ENCODE measurements at regions not wholly inside any gene's neighbourhood (a gene's known extent, or its start where the extent isn't known, plus 50 kb on each side); places are given as distances from the start of the nearest gene placed in this dataset.

GRCh38 chr7:32171248-32171647 is 101.0 kb upstream of the PDE1C start:
- DNase-seq (ENCODE audit: low read depth) = no peak

- DNase-seq (ENCODE audit: low read depth) = no peak
Measured at GRCh38 chr7:32170838-32171237, 100.6 kb upstream of the PDE1C start.

DNA sequence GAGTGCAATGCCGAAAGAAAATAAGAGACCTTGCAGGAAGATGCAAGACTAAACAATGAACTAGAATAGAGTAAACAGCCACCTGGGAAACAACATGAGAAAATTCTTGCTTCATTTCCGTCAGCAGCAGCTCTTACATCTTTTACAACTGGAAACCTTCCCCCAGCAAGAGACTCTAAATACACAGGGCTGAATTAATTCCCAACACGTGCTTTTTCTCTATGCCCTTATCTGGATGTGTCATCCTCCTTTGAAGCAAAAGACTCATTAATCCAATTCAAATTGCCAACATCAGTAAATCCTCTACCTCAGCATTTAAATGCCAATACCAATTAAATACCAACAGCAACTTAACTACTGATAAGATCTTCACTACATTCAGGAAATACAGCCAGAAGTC is 99.0 kb upstream of the PDE1C start:
- DNase-seq (ENCODE audit: low read depth) = no peak

- DNase-seq (ENCODE audit: low read depth) = no peak
Measured at GRCh38 chr7:32167815-32168214, 97.6 kb upstream of the PDE1C start.

DNA sequence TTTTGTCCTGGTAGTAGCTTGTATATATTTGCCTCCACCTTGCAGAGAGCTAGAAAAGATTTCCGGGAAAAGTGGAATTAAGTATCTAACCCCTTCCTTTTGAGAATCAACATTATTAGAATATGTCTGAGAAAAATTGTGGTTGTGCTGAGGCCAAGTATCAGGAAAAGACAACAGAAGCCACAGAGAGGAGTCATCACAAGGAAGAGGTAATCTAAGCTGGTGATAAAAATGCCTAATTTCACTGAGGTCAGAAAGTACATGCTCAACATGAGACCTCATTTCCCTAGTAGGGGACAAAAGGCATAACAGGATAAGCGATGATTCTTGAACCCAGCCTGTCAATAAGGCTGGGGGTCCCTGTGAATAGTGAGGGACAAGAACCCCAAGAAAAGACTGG is 97.0 kb upstream of the PDE1C start:
- DNase-seq (ENCODE audit: low read depth) = no peak

DNA sequence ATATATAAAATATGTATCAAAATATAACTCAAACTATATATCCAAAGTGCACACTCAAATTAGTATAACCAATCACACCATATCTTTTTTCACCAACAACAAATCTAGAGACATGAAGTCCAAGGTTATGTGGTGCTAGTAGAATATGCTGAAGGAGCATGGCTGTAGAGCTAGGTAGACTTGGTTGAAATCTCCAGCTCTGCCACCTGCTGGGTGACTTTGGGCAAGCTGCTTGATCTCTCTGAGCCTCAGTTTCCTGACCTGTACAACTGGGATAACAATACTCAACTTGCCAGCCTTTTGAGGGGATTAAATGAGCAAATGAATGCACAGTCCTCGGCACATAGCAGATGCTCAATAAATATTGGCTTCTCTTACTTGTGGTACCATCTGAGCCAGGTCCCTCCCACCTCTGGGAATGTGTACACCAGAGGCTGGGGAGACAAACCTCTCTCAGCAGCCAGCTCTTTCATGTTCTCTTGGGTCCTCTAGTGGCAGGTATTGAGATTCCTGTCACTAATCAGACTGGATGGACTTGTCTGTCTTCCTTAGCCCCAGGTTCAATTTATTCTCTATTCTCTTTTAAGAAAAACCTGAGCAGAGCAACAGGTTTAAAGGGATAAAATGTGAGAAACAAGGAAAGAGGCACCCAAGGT is 94.3 kb upstream of the PDE1C start:
- DNase-seq (ENCODE audit: low read depth) = no peak

- DNase-seq (ENCODE audit: low read depth) = no peak
Measured at GRCh38 chr7:32163896-32164295, 93.7 kb upstream of the PDE1C start.

- no peak for DNase-seq (ENCODE audit: low read depth)
Measured at GRCh38 chr7:32163141-32163806, 93.1 kb upstream of the PDE1C start.

GRCh38 chr7:32161708-32162107 is 91.5 kb upstream of the PDE1C start:
- DNase-seq (ENCODE audit: low read depth) = no peak

GRCh38 chr7:32158751-32159745 is 88.8 kb upstream of the PDE1C start:
- no peak for DNase-seq (ENCODE audit: low read depth)

DNA sequence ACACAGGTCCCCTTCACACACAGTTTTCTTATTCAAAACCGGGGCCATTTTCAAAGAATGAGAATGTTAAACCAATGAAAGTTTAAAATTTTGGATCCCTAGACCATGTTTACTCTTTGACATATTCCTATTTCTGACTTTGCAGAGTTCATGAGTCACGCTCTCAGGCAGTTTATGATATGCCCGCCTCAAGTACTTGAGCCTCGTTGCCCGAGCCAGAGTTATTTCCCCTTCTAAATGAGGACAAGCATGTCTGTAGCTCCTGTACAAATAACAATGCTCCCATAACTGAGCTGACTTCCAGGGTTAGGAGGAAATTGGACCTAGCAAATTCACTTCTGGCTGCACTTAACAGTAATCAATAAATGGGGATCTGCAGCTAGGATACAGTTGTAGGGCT is 87.9 kb upstream of the PDE1C start:
- no peak for DNase-seq (ENCODE audit: low read depth)

DNA sequence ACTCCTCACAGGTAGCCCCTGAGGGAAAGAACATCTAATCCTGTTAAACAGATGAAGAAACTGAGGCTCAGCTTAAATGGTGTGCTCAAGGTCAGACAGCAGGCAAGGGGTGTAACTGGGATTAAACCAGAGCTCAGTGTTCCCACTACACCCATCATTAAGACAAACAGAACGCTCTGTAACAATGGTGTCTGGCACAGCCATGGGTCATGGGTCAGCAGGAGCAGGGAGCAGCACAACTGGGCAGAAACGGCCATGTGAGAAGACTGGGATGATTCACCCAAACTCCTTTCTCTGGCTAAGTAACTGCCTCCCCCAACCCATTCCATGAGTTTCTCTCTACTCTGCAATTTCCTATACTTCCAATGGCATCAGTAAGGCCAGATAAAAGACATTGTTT is 85.5 kb upstream of the PDE1C start:
- no peak for DNase-seq (ENCODE audit: low read depth)

DNA sequence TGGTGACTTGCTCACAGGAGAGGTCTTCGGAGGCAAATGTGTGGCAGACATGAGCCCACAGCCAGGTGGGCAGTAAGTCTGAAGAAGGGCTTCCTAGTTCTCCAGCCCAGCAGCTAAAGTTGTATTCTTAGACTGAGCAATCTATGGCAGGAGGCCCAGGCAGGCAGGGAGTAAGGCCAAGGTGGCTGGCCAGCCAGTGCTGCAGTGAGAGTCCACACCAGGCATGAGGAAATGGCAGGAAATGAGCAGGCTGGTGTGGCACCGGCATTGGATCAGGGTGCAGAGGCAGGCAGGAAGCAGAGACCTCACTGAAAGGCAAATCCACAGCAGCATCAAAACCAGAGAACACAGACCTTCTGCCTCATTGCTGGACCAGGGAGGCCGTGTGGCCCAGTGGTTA is 84.6 kb upstream of the PDE1C start:
- DNase-seq (ENCODE audit: low read depth) = no peak

DNA sequence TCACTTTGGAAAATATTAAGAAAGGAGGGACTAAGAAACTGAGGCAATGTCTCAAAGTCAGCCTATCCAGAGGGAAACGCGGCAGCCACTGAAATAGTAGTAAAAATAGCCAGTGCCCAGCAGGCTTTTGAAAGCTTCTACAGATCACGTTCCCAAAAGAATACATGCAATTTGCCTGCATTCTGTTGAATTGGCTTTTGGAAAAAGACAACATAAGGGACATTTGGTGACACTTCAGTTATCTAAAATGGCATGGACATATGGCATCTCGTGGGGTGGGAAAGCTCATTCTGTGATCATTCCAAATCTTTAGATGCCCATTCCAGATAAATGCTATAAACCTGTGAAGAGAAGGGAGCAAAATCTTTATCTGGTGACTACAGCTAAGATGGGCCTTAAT is 82.8 kb upstream of the PDE1C start:
- no peak for DNase-seq (ENCODE audit: low read depth)

DNA sequence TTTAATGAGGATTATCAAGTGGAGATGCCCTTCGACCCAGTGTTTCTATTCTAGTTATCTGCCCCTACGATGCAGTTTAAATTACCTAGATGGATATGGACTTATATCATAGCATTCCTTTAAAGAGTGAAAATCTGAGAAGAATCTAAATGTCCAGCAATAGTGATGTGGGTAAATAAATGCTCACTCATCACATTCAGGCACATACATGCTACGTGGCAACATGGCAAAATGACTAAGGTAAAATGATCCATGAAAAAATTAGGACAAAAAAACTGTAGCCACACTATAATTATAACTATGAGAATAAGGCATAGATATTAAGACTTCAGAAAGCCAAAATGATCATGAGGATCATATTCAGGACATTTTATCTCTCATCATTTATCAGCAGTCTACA is 82.4 kb upstream of the PDE1C start:
- no peak for DNase-seq (ENCODE audit: low read depth)

DNA sequence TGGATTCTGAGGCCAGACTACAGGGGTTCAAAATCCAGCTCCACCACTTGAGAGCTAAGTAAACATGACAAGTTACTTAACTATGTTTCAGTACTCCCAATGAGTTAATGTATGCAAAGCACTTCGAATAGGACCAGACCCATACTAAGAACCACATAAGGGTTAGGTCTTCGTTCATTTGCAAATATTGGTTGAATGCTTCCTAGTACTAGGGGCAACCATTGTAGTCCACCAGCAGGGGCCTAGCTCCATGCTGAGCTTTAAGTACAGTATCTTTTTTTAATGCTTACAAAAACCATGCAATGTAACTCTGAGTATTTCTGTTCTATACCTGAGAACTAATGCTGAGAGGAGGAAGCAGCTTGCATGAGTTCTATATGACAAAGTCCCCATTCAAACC is 80.4 kb upstream of the PDE1C start:
- no peak for DNase-seq (ENCODE audit: low read depth)

DNA sequence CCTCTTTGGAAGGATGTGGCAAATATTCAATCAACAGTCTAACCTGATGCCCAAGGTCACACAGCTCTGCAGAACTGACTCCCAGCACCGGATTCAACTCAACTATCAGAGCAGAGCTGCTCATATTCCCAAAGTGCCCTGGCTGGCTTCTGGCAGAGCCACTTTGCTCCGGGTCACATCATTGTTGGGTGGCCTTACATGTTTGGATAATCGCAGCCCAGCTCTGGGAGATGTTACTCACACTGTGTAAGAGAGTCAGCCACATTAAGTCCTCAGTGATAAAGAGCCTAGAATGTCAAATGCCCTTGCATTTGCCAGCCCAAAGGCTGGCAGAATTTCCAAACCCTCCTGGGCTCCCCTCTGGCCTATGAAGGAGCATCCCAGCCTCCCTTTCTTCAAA is 79.8 kb upstream of the PDE1C start:
- DNase-seq (ENCODE audit: low read depth) = no peak

DNA sequence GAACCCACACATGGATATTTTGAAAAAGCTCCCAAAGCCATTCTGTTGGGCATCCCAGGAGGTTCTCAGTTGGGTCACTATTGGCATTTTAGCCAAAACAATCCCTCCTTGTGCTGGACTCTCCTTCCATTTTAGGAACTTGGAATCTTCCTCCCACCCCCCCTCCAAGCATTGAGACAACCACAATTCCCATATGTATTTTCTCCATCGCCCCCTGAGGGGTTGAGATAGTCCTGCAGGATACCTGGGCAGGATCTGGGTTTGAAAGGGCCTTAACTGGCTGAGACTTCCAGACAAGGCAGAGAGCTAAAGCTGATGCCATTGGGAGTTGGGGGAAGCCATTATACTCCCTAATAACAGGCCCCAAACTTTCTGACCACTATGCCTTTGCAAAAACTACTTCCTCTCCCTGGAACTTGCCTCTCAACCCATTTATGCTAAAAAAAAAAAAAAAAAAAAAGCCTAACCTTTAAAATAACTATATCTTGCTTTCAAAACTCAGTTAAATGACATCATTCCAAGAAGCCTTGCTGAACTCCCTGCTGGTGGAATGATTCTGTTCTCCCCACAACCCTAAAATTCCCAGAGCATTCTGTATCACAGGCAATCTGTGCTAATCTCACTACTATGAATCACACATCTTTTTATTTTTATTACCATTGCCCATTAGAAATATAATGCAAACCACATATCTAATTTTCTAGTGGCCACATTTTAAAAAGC is 77.5 kb upstream of the PDE1C start:
- no peak for DNase-seq (ENCODE audit: low read depth)

- no peak for DNase-seq (ENCODE audit: low read depth)
Measured at GRCh38 chr7:32145911-32146310, 75.7 kb upstream of the PDE1C start.

- no peak for DNase-seq (ENCODE audit: low read depth)
Measured at GRCh38 chr7:32144676-32145075, 74.5 kb upstream of the PDE1C start.

- DNase-seq (ENCODE audit: low read depth) = no peak
Measured at GRCh38 chr7:32143301-32143700, 73.1 kb upstream of the PDE1C start.

DNA sequence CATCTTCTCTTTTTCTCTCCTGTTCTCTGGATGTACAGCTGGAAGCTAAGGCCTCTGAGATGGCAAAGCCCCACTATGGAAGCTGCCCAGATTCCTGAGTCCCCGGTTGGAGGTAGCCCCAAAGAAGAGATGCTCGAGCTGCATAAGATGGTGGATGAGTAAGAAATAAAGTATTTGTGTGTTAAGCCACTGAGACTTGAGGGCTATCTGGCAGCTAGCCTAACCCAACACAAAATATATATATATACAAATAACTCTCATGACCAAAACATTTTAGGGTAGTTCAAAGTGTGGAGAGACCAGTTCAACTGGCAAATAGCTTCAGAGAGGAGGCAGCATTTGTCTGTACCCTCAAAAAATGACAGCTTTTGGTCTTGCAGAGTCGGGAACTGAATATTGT is 72.4 kb upstream of the PDE1C start:
- DNase-seq (ENCODE audit: low read depth) = no peak
